ENCODE measurements at regions not wholly inside any gene's neighbourhood (a gene's known extent, or its start where the extent isn't known, plus 50 kb on each side); places are given as distances from the start of the nearest gene placed in this dataset.
"Not testable (repeated sequence)": the region's sequence is repeated elsewhere in the genome, so short reads cannot be mapped to it uniquely, and the experiment has no call there.

DNA sequence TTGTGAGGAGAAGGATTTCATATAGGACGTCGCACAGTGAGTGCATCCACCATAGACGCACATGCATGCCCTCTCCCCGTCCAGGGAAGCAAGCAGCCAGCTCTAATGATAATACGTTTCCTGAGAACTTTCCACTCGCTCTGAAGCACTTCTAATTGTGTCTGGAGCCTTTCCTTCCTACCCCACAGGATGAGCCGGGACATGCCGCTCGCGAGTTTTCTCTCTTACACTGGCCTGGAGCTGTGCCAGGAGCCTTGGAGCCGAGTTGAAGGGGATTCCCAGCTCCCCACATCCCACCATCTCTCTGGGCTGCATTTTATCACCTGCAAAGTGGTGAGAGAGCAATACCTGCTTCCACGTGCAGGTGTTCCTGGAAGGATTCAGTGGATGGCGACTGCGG lies 368.1 kb downstream of the C16orf95 start:
- ATAC-seq (no peak), DNase-seq (no peak)

DNA sequence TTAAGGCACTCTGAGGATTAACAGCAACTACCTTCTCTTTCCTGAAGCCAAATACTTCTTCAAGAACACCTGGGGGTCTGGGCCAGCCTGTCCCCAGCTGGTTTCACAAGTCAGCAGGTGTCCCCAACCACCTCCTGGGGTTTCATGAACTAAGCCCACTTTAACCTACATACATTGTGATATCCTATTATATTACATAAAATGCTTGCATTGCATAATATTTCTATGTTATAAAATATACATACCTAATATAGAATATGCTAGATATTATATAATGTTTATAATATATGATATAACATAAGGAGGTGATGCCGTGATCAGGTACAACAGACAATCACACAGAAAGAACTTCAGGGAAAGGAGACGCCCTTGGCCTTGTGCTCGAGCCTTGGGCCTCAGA lies 367.6 kb downstream of the C16orf95 start:
- DNase-seq (no peak), ATAC-seq (no peak)
- intact Hi-C loops (cut with DNase I, micrococcal nuclease), result no loop called here

More for the DNA sequence above, 368.1 kb downstream of the C16orf95 start:
- intact Hi-C loops (cut with DNase I, micrococcal nuclease), result no loop called here

DNA sequence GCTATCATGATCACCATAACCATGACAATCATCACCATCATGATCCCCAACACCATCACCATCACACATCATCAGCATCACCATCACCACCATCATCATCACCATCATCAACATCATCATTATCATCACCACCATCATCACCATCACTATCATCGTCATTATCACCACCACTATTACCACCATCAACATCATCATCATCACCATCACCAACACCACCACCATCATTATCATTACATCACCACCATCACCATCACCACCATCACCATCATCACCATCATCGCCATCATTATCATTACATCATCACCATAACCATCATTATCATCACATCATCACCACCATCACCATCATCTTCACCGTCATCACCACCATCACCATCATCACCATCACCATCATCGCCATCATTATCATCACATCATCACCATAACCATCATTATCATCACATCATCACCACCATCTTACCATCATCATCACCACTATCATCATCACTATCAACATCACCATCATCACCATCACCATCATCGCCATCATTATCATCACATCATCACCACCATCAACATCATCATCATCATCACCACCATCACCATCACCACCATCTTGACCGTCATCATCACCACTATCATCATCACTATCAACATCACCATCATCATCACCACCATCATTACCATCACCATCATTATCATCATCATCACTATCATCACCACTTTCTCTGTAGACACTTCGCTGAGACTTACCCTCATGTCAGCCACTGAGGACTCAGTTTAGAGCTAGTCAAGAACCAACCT lies 366.0 kb downstream of the C16orf95 start:
- no peak for ATAC-seq
- intact Hi-C loops (cut with DNase I, micrococcal nuclease), result no loop called here
- DNase-seq, result no peak

DNA sequence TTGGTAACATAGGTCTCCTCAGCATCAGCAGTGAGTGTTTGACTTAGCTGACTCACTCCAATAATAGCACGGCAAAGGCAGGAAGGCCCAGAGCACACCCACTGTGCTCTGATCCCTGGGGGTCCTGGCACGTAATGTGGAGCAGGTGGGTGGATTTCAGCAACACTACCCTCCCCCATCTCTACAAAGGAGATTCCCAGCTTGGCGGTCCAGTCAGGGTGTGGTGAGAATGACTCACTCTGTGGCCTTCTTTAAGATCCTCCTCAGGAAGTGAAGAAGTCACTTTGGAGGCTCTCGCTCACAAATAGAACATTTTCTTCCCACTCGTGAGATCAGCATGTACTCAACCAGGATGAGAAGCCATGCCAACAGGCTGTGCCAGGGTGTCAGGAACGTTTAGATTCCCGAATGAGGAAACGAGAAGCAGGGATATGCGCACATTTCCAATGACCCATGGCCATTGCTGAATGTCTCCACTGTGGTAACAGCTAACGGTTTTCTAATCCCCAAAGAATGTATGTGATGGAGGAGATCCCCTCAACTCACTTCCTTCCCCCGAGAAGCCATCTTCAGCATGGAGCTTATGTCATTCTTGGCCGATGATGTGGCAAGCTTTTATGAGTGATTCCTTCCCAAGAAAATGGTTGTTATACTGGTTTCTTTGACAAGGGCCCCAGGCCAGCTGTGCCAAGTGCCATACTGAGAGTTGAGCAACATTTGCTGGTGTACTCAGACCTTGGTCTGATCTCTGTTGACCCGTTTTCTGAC lies 365.2 kb downstream of the C16orf95 start:
- intact Hi-C loops (cut with DNase I, micrococcal nuclease), result no loop called here
- no peak for DNase-seq
- no peak for ATAC-seq

DNA sequence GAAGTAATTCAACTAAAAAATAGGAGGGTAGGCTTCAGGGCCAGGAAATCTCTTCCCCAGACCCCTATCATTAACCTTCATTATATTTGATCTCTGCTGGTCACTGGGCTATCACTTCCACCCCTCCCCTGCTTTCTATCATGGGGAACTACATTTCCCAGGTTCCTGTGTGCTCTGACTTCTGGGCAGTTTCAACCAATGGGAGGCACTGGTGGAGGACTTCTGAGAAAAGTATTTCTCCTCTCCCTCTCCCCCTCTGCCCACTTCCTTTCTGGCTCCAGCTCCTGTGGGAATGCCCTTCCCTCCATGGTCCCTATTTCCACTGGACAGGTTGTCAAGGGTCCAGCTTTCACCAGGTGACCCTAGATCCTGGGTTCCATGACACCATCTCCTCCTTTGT lies 364.4 kb downstream of the C16orf95 start:
- DNase-seq (no peak), ATAC-seq (no peak)
- intact Hi-C loops (cut with DNase I, micrococcal nuclease), result no loop called here

DNA sequence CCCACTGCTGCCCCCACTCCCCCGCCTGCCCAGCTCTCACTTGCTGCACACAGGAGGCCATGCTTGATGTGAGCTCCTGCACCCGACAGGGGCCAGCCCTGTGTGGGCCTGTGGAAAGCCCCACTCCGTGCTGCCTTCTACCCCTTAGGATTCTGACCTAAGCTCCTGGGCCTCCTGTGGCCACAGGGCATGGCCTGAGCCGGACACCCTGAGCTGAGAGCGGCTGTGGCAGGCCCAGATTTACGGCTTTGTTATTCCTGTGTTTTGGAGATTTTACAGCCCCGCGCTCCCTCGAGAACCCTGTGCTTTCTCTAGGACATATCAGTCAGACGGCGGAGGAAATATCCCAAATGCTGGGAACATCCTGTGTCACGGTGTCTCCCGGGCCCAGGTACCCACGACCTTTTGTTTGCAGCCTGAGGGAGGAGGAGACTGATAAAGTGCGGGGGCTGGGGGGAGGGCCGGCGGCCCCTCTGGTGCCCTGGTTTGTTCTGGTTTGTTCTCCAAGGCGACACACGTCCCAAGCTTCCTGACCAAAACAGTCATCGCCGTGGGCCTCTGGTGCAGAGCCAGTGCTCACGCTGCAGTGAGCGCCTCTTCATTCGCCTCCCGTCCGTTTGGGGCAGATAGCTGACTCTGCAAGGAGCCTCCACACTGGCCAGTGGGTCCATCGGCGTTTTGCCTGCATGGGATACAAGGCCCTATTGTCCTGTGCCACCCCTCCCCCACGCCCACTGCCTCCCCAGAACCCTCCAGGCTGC lies 363.4 kb downstream of the C16orf95 start:
- intact Hi-C loops (cut with DNase I, micrococcal nuclease), result no loop called here
- no peak for ATAC-seq
- no peak for DNase-seq

DNA sequence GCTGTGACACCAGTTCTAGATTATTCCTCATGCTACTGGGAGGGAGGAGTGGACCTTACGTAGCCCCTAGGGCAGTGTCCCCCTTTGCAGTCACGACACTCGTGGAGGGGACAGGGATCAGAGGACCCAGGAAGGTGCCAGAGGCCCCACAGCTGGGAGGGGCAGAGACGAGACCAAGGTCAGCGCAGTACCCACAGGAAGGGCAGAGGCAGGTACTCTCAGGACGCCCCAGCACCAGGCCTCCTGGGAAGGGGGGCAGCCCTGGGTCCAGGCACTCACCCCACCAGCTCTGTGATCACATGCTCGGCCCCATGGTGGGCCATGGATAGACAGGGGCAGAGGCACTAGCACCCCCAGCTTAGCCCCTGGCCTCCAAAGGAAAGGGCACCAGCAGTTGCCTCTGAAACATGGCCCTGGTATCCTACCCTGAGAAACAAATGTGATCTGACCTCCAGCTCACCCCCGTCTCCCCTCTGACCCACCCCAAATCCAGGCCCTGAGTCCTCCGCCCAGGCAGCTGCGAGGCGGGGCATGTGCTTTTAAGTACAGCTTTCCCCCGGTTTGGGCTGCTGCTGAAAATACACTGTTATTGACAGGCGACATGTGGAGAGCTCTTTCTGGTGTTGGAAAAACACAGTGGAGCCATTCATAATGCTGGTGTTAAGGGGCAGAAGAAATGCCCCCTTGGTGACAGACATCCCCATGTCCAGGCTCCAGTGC lies 361.9 kb downstream of the C16orf95 start:
- DNase-seq (no peak), ATAC-seq (no peak)
- intact Hi-C loops (cut with DNase I, micrococcal nuclease), result no loop called here

DNA sequence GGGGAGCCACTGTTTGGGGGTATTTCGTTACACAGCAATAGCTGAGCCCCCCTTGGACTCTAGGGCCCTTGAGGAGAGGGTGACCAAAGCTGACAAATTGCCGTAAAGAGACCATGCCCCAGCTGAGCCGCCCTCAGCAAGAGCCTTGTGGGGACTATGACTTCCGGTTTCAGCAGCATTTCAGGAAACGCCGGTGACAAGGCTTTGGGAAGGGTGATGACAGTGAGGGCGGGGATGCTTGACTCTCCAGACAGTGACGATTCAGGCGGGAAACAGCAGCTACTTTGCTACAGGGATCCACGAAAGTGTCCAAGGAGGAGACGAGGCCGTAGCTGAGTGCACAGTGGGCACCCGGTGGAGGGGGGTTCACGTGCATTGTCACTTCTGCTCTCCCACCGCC lies 360.8 kb downstream of the C16orf95 start:
- DNase-seq, result no peak
- intact Hi-C loops (cut with DNase I, micrococcal nuclease), result no loop called here
- ATAC-seq, result no peak

DNA sequence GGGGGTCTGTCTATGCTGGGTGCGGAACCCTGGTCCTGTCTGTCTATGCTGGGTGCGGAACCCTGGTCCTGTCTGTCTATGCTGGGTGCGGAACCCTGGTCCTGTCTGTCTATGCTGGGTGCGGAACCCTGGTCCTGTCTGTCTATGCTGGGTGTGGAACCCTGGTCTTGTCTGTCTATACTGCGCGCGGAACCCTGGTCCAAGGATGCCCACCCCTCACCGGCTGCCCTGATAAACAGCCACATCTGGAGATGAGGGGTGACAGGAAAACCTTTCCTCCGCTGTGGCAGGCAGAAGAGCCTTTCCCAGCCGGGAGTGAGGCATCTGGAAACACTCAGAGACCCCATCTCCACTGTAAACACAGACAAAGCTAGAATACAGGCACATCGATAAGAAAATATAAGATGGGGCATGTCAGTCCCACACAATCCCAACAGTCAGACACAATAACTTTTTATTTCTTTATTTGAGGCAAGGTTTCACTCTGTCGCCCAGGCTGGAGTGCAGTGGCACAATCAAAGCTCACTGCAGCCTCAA lies 359.5 kb downstream of the C16orf95 start:
- intact Hi-C loops (cut with DNase I, micrococcal nuclease); ATAC-seq; DNase-seq: not testable (repeated sequence)

DNA sequence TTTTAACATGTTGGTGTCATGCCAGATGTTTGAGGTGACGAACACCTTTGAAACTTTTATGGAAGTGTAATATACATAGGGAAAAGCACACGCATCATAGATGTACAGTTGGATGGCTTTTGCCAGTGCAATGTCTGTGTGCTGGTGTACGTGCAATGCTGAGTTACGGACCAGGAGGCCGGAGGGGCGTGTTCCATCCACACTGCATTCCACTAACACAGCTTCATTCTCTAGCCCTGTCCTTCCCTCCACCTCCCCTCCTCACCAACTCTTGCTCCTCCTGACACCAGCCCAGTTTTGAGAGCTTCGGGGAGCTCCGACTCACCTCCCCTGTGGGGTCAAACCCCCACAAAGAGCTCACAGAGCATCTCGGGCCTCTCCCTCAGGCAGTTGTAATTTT lies 358.8 kb downstream of the C16orf95 start:
- ATAC-seq (no peak), DNase-seq (no peak)
- intact Hi-C loops (cut with DNase I, micrococcal nuclease), result no loop called here

DNA sequence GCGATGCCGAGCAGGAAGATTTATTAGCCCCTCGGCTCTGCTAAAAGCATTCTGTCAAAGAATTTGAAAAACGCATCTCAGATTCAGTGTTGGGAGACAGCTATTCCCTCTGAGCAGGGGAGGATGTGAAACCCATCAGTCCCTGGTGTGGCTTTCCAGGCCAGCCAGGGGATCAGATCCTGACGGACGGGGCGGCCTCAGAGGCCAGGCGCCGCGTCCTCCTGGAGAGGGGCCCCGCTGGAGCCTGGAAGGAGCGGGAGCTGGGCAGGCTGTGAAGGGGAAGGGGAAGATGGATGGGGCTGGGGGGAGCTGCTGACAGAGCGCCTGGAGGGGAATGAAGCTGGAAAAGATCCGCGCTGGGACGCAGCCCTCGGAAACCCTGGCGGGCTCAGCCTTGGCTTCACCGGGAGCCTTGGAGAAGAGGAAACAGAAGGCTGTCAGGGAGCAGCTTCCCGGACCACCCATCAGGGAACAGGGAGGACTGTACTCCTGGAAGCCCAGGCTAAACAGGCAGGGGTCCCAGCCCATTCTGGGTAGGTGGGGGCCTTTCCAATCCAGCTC lies 358.0 kb downstream of the C16orf95 start:
- ATAC-seq (no peak), DNase-seq (no peak)
- intact Hi-C loops (cut with DNase I, micrococcal nuclease), result no loop called here

DNA sequence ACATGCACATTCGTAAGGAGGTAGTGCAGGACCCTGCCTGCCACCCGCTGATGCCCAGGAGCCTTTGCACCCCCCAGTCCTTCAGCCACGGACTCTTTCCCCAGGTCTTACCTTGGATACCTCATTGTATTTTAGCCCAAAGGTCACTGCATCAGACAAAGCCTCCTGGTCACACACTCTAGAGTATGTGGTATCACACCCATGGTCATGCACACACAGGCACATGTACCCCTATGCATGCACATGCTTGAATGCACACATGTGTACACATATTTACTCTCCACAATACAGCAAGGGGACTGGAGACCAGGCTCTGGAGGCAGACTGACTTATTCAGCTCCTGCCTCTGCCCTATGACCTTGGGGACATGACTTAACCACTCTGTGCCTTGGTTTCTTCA lies 357.5 kb downstream of the C16orf95 start:
- ATAC-seq (no peak), DNase-seq (no peak)
- intact Hi-C loops (cut with DNase I, micrococcal nuclease), result no loop called here

DNA sequence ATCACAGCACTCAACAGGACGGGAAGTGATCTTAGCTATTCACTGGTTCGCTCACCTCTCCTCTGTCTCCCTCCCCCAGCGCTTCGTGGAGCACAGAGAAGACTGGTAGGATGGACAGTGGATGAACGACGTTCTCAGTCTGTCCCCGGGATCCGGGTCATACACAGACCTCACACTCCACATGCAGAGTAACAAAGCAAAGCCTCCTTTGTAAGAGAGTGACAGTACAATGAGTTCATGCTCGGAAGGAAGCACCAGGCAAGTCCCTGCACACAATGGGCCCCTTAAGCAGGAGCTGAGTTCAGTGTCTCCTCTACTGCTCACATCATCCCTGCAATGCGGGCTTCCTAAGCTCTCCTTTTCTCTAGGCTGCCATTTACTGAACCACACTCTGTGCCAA lies 356.9 kb downstream of the C16orf95 start:
- no peak for DNase-seq
- intact Hi-C loops (cut with DNase I, micrococcal nuclease), result no loop called here
- no peak for ATAC-seq

DNA sequence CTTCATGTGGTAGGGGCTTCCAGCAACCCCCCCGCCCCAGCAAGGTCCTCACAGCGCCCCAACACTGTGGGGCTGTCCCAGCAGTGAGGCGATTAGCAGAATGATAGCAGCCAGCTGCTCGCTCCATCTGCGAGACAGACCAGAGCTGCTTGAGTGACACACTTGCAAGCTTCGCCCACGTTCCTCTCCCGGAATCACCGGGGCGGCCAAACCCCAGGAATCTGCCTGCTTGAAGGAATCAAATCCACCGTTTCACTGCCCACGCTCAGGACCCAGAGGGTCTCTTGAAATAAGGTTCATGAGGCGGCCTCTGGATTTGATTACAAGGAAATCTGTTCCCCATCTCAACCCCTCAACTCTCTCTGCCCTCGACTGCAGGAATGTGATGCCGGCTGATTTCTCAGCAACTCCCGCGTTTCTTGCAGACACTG lies 356.0 kb downstream of the C16orf95 start:
- intact Hi-C loops (cut with DNase I, micrococcal nuclease), result no loop called here

DNA sequence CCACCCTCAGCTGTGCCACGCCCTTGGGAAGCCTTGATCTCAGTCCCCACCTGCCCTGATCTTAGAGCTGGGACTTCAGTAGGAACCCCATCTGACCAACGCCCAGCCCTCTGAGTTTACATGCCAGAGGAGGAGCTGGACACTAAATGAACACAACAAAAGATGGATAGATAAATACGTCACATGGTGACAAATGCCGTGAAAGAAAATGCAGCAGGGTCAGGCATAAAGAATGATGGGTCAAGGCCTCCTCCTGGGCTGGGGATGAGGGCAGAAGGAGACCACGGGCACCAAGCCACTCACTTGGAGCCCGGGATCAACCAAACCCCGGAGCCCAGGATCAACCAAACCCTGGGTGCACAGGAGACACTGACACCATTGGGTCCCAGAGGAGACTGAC lies 354.9 kb downstream of the C16orf95 start:
- intact Hi-C loops (cut with DNase I, micrococcal nuclease), result no loop called here
- DNase-seq, result no peak
- no peak for ATAC-seq

More for the DNA sequence above, 356.0 kb downstream of the C16orf95 start:
- DNase-seq, result no peak
- ATAC-seq, result no peak

DNA sequence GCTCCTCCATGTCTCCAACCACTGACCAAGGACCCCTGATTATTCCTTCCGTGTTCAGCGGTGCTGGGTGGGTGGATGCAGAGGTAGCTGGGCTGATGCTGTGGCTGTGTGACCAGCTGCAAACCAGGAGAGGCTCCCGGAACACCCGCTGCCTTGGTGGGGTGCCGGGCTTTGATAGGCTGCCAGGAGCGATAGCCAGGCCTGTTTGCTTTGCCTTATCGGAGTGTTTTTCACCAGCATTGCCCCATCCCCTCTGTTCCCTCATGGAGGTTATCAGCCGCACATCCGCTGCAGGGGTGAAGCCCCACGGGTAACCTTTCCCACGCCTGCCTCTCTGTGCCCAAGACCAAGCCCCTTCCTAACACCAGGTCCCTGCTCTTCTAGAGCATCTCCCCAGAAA lies 354.3 kb downstream of the C16orf95 start:
- intact Hi-C loops (cut with DNase I, micrococcal nuclease), result no loop called here
- ATAC-seq, result no peak
- no peak for DNase-seq

DNA sequence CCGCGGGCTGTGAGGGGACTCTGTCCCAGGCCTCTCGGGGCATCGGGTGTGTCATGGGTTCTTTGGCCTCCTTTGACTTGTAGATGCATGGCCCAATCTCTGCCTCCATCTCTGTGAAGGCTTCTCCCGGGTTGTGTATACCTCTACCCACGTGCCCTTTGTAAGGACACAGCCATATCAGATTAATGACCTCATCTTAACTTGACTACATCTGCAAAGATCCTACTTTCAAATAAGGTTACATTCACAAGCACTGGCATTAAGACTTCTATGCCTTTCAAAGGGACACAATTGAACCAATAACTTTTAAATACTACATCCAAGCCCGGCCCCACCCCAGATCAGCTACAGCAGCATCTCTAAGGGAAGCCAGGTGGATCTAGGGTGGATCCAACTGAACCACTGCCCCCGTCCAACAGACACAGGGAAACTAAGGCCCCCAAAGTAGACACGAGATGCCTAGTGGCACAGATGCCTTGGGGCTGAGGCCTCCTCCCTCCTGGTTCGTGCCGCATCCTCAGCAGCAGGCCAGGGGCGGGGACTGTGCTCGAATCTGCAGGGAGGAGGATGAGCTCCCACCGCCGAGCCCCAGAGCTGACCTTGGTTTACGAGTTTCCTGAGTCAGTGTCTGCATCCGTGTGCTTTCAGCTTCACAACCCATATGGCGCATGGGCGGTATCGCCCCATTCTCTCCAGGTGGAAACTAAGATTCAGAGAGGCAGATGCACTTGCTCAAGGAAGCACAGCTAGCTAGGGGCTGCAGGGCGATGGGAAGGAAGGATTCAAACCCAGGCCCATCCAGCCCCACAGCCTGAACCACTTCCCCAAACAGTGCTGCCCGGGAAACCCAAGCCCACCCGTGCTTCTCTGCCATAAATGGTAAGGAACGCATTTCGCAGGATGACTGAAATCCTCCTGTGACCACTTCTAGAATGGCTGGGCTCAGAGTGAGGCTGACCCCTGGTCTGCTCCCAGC lies 353.3 kb downstream of the C16orf95 start:
- DNase-seq (no peak), ATAC-seq (no peak)
- intact Hi-C loops (cut with DNase I, micrococcal nuclease), result no loop called here

All from left colon (tissue), 2 donors.